H1 (cell line): ENCODE measurements at regions not wholly inside any gene's neighbourhood (a gene's known extent, or its start where the extent isn't known, plus 50 kb on each side); places are given as distances from the start of the nearest gene placed in this dataset.

Experiments
- CTCF ChIA-PET: fragments of 300-600 bp; sonication (Branson Sonifier 250); formaldehyde crosslinking; loops from one replicate; lab custom pipeline; 2021; ENCODE audit not compliant: partially characterized antibody; lab: Charles Lee
- POLR2A ChIA-PET: fragments of 300-600 bp; sonication (Branson Sonifier 250); formaldehyde crosslinking; loops from one replicate; lab custom pipeline; 2021; ENCODE audit warnings: inconsistent platforms; ENCODE audit not compliant: partially characterized antibody; lab: Charles Lee
- DNase-seq, 2 experiments: peaks; one replicate each; pipeline versions ENCODE4 v3.0.0 to v3.0.0-alpha.2; 2010 to 2022; ENCODE audit warnings: low spot score in 2 of 2, low read depth in 1 of 2, mixed read lengths in 1 of 2
- FAIRE-seq: peaks from 2 replicates; lab custom pipeline; 2011; peaks lifted over from hg19 to GRCh38; lab: Jason Lieb, UNC
- H2AFZ ChIP-seq: 2 replicates; pipeline ENCODE4 v1.8.1; 2012; ENCODE audit warnings: low read length, inconsistent platforms
- H2AK5ac ChIP-seq: 2 replicates; pipeline ENCODE4 v1.6.1; 2013; ENCODE audit warnings: low read depth, low read length
- H2BK120ac ChIP-seq: replicated peaks from 2 replicates; pipeline ENCODE3; 2013; ENCODE audit warnings: low read depth, low read length, inconsistent platforms
- H2BK12ac ChIP-seq: 2 replicates; pipeline ENCODE4 v1.6.1; 2013; ENCODE audit warnings: low read depth, low read length
- H2BK15ac ChIP-seq: 2 replicates; pipeline ENCODE4 v1.6.1; 2013; ENCODE audit warnings: low read length
- H2BK20ac ChIP-seq: 2 replicates; pipeline ENCODE4 v1.6.1; 2013; ENCODE audit warnings: low read length
- H2BK5ac ChIP-seq: 2 replicates; pipeline ENCODE4 v1.6.1; 2013; ENCODE audit warnings: low read depth, low read length
- H3K14ac ChIP-seq: 2 replicates; pipeline ENCODE4 v1.6.1; 2013; ENCODE audit warnings: inconsistent platforms; ENCODE audit not compliant: insufficient read length
- H3K18ac ChIP-seq: 2 replicates; pipeline ENCODE4 v1.6.1; 2013; ENCODE audit warnings: low read length; ENCODE audit errors: extremely low read depth
- H3K23ac ChIP-seq: 2 replicates; pipeline ENCODE4 v1.6.1; 2013; ENCODE audit warnings: inconsistent platforms; ENCODE audit not compliant: insufficient read length
- H3K23me2 ChIP-seq: 2 replicates; pipeline ENCODE4 v1.6.1; 2013; ENCODE audit warnings: low read depth, low read length
- H3K27ac ChIP-seq: 2 replicates; pipeline ENCODE4 v1.6.1; 2011; ENCODE audit warnings: low read depth, low read length, inconsistent platforms
- H3K27me3 ChIP-seq, 4 experiments: replicated peaks in 1 of 4; 1 replicate in 1 of 4; 2 replicates in 3 of 4; pipeline versions ENCODE4 v1.6.1 to v1.8.1; 2011 to 2013; ENCODE audit warnings: low read length in 3 of 4, mild to moderate bottlenecking in 3 of 4, inconsistent platforms in 2 of 4, mixed read lengths in 2 of 4, moderate library complexity in 1 of 4; ENCODE audit not compliant: control insufficient read depth in 3 of 4, insufficient read depth in 3 of 4; ENCODE audit errors: extremely low read depth in 1 of 4
- H3K36me3 ChIP-seq, 4 experiments: 2 replicates each; pipeline versions ENCODE4 v1.6.1 to v1.8.1; 2011 to 2013; ENCODE audit warnings: mild to moderate bottlenecking in 4 of 4, low read length in 3 of 4, moderate library complexity in 2 of 4, control low read depth in 1 of 4, inconsistent platforms in 1 of 4; ENCODE audit not compliant: insufficient read depth in 4 of 4, control insufficient read depth in 2 of 4
- H3K4ac ChIP-seq: replicated peaks from 2 replicates; pipeline ENCODE3; 2013; ENCODE audit warnings: low read length, low read depth, mixed read lengths, inconsistent platforms; ENCODE audit not compliant: insufficient read length
- H3K4me1 ChIP-seq, 4 experiments: replicated peaks in 1 of 4; 1 replicate in 1 of 4; 2 replicates in 3 of 4; pipeline versions ENCODE4 v1.6.1 to v1.8.1; 2011 to 2013; ENCODE audit warnings: low read length in 3 of 4, inconsistent platforms in 2 of 4, mixed read lengths in 1 of 4; ENCODE audit not compliant: insufficient read depth in 4 of 4, control insufficient read depth in 3 of 4
- H3K4me2 ChIP-seq, 2 experiments: 2 replicates each; pipeline versions ENCODE4 v1.6.1 to v1.8.1; 2011 to 2013; ENCODE audit warnings: low read depth in 2 of 2, low read length in 2 of 2, control low read depth in 1 of 2, inconsistent platforms in 1 of 2, mild to moderate bottlenecking in 1 of 2; ENCODE audit not compliant: insufficient read depth in 1 of 2
- H3K4me3 ChIP-seq, 4 experiments: fragments of 200-600, 300-600 bp in 1 of 4; sonication (generic), shearing (Covaris generic), sonication (Bioruptor Twin) in 1 of 4; 2 replicates each; pipeline versions ENCODE4 v1.5.1 to v1.8.1; 2011 to 2016; ENCODE audit warnings: low read length in 4 of 4, low read depth in 3 of 4, control low read depth in 2 of 4, inconsistent platforms in 2 of 4, mild to moderate bottlenecking in 2 of 4, mixed read lengths in 1 of 4, moderate library complexity in 1 of 4; ENCODE audit not compliant: insufficient read depth in 2 of 4; ENCODE audit errors: extremely low read depth in 1 of 4
- H3K56ac ChIP-seq: replicated peaks from 2 replicates; pipeline ENCODE3; 2013; ENCODE audit warnings: low read depth, mild to moderate bottlenecking, mixed read lengths, low read length, inconsistent platforms; ENCODE audit not compliant: insufficient read length
- H3K79me1 ChIP-seq: 2 replicates; pipeline ENCODE4 v1.6.1; 2013; ENCODE audit warnings: low read depth, low read length, control low read depth
- H3K79me2 ChIP-seq, 2 experiments: 2 replicates each; pipeline versions ENCODE4 v1.6.1 to v1.8.1; 2012 to 2013; ENCODE audit warnings: low read length in 2 of 2, mild to moderate bottlenecking in 2 of 2, inconsistent platforms in 1 of 2; ENCODE audit not compliant: insufficient read depth in 2 of 2, control insufficient read depth in 1 of 2
- H3K9ac ChIP-seq, 4 experiments: replicated peaks in 1 of 4; 1 replicate in 1 of 4; 2 replicates in 3 of 4; pipeline versions ENCODE4 v1.6.1 to v1.8.1; 2011 to 2013; ENCODE audit warnings: low read depth in 3 of 4, low read length in 3 of 4, control low read depth in 2 of 4, mild to moderate bottlenecking in 2 of 4, moderate library complexity in 2 of 4, inconsistent platforms in 1 of 4; ENCODE audit errors: extremely low read depth in 1 of 4
- H3K9me3 ChIP-seq, 2 experiments: 2 replicates each; pipeline versions ENCODE4 v1.6.1 to v1.8.1; 2012 to 2013; ENCODE audit warnings: mild to moderate bottlenecking in 2 of 2, moderate library complexity in 2 of 2, control low read depth in 1 of 2, inconsistent platforms in 1 of 2, low read depth in 1 of 2, low read length in 1 of 2, mixed read lengths in 1 of 2; ENCODE audit not compliant: insufficient read depth in 2 of 2
- H4K20me1 ChIP-seq, 2 experiments: replicated peaks in 1 of 2; 2 replicates each; pipeline versions ENCODE3 to v1.8.1; 2011 to 2013; ENCODE audit warnings: inconsistent platforms in 2 of 2, low read length in 2 of 2, mild to moderate bottlenecking in 1 of 2; ENCODE audit not compliant: insufficient read depth in 2 of 2, control insufficient read depth in 1 of 2
- H4K5ac ChIP-seq: 2 replicates; pipeline ENCODE4 v1.6.1; 2013; ENCODE audit warnings: low read length, low read depth, mixed read lengths, inconsistent platforms; ENCODE audit not compliant: insufficient read length
- H4K8ac ChIP-seq: 2 replicates; pipeline ENCODE4 v1.8.0; 2013; ENCODE audit warnings: mild to moderate bottlenecking, moderate library complexity, low read length, inconsistent platforms; ENCODE audit not compliant: insufficient read depth; ENCODE audit errors: extremely low read depth
- H4K91ac ChIP-seq: replicated peaks from 2 replicates; pipeline ENCODE3; 2013; ENCODE audit warnings: low read length, mixed read lengths, inconsistent platforms; ENCODE audit not compliant: insufficient read length
- ASH2L ChIP-seq: fragments of 200-600, 300-600 bp; sonication (generic); IDR thresholded peaks from one replicate; pipeline ENCODE4 v1.7.1; 2017; ENCODE audit warnings: low read length
- CHD1 ChIP-seq: IDR thresholded peaks from 2 replicates; pipeline ENCODE4 v1.6.1; 2012; ENCODE audit warnings: low read depth, low read length, improper control_type of control experiment
- CREB1 ChIP-seq: IDR thresholded peaks from 2 replicates; pipeline ENCODE4 v1.6.1; 2012; ENCODE audit warnings: inconsistent platforms
- FOSL1 ChIP-seq: IDR thresholded peaks from 2 replicates; pipeline ENCODE4 v1.6.1; 2011; ENCODE audit warnings: mild to moderate bottlenecking, low read depth, low read length, moderate library complexity; ENCODE audit not compliant: insufficient read depth
- KDM5A ChIP-seq: fragments of 200-600 bp; IDR thresholded peaks from 2 replicates; pipeline ENCODE4 v1.7.1; 2012; ENCODE audit warnings: mild to moderate bottlenecking, low read length, inconsistent platforms, mixed read lengths
- NRF1 ChIP-seq: IDR thresholded peaks from 2 replicates; pipeline ENCODE4 v1.6.1; 2011; ENCODE audit warnings: mild to moderate bottlenecking, low read depth, low read length, improper control_type of control experiment
- PHF8 ChIP-seq: fragments of 200-600 bp; sonication (generic); conservative IDR thresholded peaks from 2 replicates; pipeline ENCODE4 v1.7.1; 2012; ENCODE audit warnings: low read depth, mild to moderate bottlenecking, inconsistent platforms, low read length, moderate library complexity
- POLR2AphosphoS5 ChIP-seq: IDR thresholded peaks from 2 replicates; pipeline ENCODE4 v1.6.1; 2011; ENCODE audit warnings: low read depth, low read length
- SP2 ChIP-seq: IDR thresholded peaks from 2 replicates; pipeline ENCODE4 v1.6.1; 2012; ENCODE audit warnings: mild to moderate bottlenecking, low read length, inconsistent platforms
- TBP ChIP-seq: IDR thresholded peaks from 2 replicates; pipeline ENCODE4 v1.6.1; 2011; ENCODE audit warnings: low read depth, low read length, improper control_type of control experiment
- WGBS, 2 experiments: shearing (Covaris generic) in 1 of 2; methylation state at CpG; one replicate each; pipeline versions ENCODE4 v1.1.6 to v1.1.7; 2013 to 2015; ENCODE audit warnings: low lambda C conversion rate in 2 of 2, mixed read lengths in 2 of 2, inconsistent platforms in 1 of 2, low coverage in 1 of 2, missing lambda C conversion rate in 1 of 2; ENCODE audit not compliant: insufficient replicate concordance in 2 of 2, insufficient coverage in 1 of 2, insufficient read length in 1 of 2; ENCODE audit errors: extremely low coverage in 1 of 2, missing lambda C conversion rate in 1 of 2; 5-methylcytosine and 5-hydroxymethylcytosine counted together
- TF ChIP-seq, protein P1 (sequence below): IDR thresholded peaks from 2 replicates; pipeline ENCODE4 v1.6.1; 2011; ENCODE audit warnings: low read length, improper control_type of control experiment

DNA sequence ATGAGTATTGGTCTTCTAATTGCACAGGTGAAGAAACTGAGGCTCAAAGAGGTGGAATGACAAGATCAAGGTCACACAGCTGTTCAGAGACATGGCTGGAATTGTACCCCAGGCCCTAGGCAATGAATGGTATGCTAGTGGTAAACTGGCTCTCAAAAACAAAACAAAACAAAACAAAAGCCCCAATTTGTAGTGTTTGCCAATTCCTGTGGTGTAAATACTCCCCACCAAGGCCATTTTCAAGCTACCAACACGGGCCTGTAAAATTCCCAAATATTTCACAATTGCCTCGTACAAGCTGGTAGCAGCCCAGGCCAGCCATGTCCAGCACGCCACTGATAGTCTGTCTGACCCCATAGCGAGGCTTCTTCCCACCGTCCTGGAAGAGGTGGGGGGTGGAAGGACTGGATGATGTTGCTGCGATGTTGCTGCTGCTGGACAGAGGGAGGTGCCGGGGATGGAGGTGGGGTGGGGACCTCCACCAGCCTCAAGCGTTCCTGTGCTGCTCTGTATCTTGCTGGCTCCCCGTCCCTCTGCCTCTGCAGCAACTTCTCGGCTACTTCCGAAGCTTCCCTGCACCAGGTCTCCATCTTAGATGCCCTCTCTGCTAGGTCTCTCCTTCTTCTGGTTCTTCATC lies 62.2 kb upstream of the RUNX3 start:
- H3K9ac ChIP-seq = no peak overlapping the region
- FAIRE-seq = no peak

More for the DNA sequence above, 62.2 kb upstream of the RUNX3 start:
- Histone ChIP-seq H3K23ac (no peak overlapping the region), H3K4ac (no peak overlapping the region), H4K8ac (no peak overlapping the region), H2AK5ac (no peak overlapping the region)
- no peak for DNase-seq
- 92% methylated on average over 10 of the region's 11 CpGs; no CpG with 5 or more reads in 1 of the 2 experiments for WGBS, 2 experiments
- no peak for TF ChIP-seq NRF1
- no peak for TF ChIP-seq SP2
- no peak for TF ChIP-seq KDM5A
- TF ChIP-seq PHF8 = no peak
- TF ChIP-seq CREB1 = no peak
- TF ChIP-seq ASH2L = no peak
- TF ChIP-seq FOSL1 = no peak
- TF ChIP-seq TBP = no peak
- TF ChIP-seq POLR2AphosphoS5 = no peak
- TF ChIP-seq, protein P1, sequence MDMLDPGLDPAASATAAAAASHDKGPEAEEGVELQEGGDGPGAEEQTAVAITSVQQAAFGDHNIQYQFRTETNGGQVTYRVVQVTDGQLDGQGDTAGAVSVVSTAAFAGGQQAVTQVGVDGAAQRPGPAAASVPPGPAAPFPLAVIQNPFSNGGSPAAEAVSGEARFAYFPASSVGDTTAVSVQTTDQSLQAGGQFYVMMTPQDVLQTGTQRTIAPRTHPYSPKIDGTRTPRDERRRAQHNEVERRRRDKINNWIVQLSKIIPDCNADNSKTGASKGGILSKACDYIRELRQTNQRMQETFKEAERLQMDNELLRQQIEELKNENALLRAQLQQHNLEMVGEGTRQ = no peak
- no peak for TF ChIP-seq CHD1
- TF ChIP-seq, all 59 proteins: peak for 0
- Histone ChIP-seq H3K4me2 (no peak overlapping the region), H2BK12ac (no peak overlapping the region), H3K9me3 (no peaks in the 10 kb centered on the region), H3K79me1 (no peaks in the 10 kb centered on the region), H2BK15ac (no peak overlapping the region), H3K27ac (no peak overlapping the region), H4K5ac (no peak overlapping the region), H4K91ac (no peak overlapping the region), H2BK5ac (no peak overlapping the region), H3K36me3 (no peaks in the 10 kb centered on the region), H3K18ac (no peak overlapping the region), H3K4me1 (0 out of 7 replicates have a peak, but pooled peaks cover 0 to 2% (median 0%) of the 10 kb centered on the region in 4 experiments), H3K4me3 (no peak overlapping the region), H3K56ac (no peak overlapping the region), H2BK120ac (no peak overlapping the region), H3K23me2 (peaks cover 2% of the 10 kb centered on the region; the same call in 1 of the 2 replicates), H3K27me3 (no peaks in the 10 kb centered on the region), H3K79me2 (no peaks in the 10 kb centered on the region), H2BK20ac (no peak overlapping the region), H2AFZ (no peak overlapping the region), H3K14ac (no peak overlapping the region), H4K20me1 (no peaks in the 10 kb centered on the region)
- POLR2A ChIA-PET = interaction anchor here (1.1 kb wide), 1 partner anchor 12 kb away, joined by 5 read pairs; no protein-coding TSS in a partner anchor
- CTCF ChIA-PET = interaction anchor here (0.8 to 2.8 kb wide), 6 partner anchors 9 to 109 kb away, joined by 3 to 12 read pairs (median 6); no protein-coding TSS in a partner anchor
